Astrocyte of the cerebellum (primary cell): ENCODE measurements at regions not wholly inside any gene's neighbourhood (a gene's known extent, or its start where the extent isn't known, plus 50 kb on each side); places are given as distances from the start of the nearest gene placed in this dataset.

Experiments
- DNase-seq: peaks from one replicate; pipeline ENCODE4 v3.0.0-alpha.2; 2011; ENCODE audit warnings: low read depth
- H3K4me3 ChIP-seq: 2 replicates; pipeline ENCODE4 v1.5.1; 2011; ENCODE audit warnings: mild to moderate bottlenecking, low read depth, low read length, moderate library complexity
- in situ Hi-C: cut with HindIII; loops from 2 replicates; pipeline ENCODE4 v1.10.0; 2017; ENCODE audit warnings: low sequenced_read_pairs
- TF ChIP-seq, protein P1 (sequence below): IDR thresholded peaks from 2 replicates; pipeline ENCODE4 v1.5.1; 2012; ENCODE audit warnings: low read length, low read depth, moderate library complexity, mild to moderate bottlenecking; ENCODE audit errors: missing control alignments

DNA sequence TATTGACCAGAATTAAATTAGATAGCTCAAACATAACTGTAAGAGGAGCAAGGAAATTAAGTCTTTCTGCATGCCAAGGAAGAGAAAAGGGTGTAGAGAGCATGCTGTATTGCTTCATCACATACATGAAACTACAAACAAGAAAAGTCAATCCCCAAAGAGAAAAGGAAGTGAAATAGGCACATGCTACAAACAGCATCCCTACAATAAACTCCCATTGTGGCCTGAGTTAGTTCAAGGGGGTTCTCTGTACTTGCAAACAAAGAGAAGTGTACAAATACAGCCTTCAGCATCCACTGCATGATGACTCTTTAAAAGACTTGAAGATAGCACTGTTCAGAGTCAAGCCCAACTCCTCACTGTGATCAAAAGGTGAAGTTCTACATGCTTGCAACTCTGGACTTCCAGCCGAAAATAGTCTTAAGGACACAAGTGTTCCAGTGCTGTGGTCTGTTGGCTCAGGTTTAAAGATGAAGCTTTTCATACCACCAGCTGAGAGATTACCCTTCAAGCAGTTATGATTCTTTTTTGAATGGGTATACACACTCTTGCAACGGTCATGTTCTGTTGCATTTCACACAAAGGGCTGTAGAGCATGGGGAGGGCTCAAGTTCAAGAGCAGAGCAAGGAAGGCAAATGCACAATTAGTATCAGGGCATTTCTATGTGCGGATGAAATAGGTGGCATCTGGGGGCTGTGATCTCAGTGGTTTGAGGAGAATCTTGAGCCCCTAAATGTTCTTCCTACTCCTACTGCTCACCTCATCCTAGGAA is 534.5 kb downstream of the EBF1 start:
- no peak for DNase-seq
- TF ChIP-seq, protein P1, sequence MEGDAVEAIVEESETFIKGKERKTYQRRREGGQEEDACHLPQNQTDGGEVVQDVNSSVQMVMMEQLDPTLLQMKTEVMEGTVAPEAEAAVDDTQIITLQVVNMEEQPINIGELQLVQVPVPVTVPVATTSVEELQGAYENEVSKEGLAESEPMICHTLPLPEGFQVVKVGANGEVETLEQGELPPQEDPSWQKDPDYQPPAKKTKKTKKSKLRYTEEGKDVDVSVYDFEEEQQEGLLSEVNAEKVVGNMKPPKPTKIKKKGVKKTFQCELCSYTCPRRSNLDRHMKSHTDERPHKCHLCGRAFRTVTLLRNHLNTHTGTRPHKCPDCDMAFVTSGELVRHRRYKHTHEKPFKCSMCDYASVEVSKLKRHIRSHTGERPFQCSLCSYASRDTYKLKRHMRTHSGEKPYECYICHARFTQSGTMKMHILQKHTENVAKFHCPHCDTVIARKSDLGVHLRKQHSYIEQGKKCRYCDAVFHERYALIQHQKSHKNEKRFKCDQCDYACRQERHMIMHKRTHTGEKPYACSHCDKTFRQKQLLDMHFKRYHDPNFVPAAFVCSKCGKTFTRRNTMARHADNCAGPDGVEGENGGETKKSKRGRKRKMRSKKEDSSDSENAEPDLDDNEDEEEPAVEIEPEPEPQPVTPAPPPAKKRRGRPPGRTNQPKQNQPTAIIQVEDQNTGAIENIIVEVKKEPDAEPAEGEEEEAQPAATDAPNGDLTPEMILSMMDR = no peak
- H3K4me3 ChIP-seq = no peak overlapping the region
- in situ Hi-C loops = no loop called here

DNA sequence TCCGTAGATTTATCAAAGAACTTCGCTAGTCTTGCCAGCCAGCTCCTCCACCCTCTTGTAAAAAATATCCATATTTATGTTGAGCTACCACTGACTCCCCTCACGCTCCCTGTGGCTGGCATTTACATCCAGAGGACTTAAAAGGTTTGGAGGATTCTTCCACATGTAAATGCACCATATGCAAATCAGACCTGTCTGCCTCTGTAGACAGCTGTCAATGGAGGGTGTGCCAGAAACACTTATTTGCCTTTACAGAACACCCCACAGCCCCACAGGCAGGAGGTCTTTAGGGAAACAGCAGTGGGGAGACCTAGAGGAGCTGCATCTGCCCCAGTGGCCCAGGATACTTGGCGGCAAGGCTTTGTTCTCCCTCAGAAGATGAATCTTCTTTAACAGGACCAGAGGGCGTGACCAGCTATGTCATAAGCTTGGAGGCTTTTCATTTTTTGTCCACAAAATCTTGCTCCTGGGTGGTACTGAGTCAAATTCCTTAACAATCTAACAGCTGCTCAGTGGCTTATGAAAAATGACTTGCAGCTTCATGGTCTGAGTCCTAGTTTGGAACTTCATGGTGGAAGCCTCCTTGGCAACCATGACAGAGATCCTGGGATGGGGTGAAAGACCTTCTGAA is 535.8 kb downstream of the EBF1 start:
- TF ChIP-seq, protein P1 = no peak
- in situ Hi-C loops = no loop called here
- no peak for DNase-seq
- H3K4me3 ChIP-seq = no peak overlapping the region

DNA sequence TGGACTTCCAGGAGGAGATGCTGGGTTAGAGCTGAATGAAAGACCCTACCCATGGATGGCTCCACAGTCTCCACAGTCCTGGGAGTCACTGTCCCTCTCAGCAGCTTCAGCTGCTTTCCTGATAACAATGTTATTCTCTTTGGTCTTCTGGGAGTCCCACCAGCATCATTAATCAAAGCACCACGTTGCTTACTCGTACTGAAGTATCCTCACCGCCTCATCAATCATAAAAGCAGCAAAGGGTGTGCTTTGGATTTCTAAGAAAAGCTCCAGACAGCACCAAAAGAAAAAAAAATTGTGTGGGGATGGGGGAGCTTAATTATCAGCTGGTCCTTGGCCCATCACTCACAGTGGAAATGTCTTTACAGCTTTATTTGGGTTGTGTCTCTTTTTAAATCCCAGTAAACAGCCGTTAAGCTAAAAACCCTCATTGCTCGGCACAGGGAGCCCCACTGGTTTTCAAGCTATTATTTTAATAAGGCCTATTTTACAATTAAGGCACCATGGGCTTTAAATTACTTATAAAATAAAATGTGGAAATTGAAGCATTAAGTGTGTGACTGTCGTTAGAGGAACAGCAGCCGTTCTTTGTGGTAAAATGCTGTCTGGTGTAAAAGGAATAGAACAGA is 538.0 kb downstream of the EBF1 start:
- in situ Hi-C loops = no loop called here
- H3K4me3 ChIP-seq = no peak overlapping the region
- DNase-seq = no peak
- TF ChIP-seq, protein P1 = no peak

DNA sequence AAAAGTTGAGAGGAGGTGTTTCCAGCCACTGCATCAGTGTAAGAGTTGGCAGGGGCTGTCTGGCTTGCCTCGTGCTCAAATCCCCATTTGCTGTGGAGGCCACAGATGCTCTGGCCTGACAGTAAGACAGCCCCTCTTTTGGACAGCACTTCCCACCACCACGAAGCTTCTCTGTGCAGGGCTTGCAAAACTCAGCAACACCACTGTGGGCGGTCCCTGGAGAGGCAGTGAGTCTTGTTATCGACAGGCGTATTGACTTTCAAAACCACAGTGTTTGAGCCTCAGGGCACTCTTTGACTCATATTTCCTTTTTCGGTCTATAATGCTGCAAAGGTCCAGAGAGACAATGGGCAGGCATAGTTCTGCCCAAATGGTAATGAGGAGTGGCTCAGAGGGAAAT is 539.5 kb downstream of the EBF1 start:
- in situ Hi-C loops = no loop called here
- TF ChIP-seq, protein P1 = no peak
- H3K4me3 ChIP-seq = no peak overlapping the region
- DNase-seq = no peak

DNA sequence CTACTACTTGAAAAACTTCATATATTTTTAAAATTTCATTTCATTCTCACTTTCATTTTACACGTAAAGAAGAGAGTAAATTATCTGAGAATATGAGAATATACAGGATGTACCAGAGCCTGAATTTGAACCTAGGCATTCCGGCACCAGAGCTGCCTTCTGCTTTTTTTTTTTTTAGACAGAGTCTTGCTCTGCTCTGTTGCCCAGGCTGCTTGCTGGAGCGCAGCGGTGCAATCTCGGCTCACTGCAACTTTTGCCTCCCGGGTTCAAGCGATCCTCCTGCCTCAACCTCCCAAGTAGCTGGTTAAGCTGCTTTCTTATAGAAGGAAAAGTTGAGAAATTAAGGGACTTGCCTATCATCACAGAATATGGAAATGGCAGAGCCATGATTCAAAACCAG is 540.1 kb downstream of the EBF1 start:
- DNase-seq = no peak
- TF ChIP-seq, protein P1 = no peak
- H3K4me3 ChIP-seq = no peak overlapping the region
- in situ Hi-C loops = no loop called here

DNA sequence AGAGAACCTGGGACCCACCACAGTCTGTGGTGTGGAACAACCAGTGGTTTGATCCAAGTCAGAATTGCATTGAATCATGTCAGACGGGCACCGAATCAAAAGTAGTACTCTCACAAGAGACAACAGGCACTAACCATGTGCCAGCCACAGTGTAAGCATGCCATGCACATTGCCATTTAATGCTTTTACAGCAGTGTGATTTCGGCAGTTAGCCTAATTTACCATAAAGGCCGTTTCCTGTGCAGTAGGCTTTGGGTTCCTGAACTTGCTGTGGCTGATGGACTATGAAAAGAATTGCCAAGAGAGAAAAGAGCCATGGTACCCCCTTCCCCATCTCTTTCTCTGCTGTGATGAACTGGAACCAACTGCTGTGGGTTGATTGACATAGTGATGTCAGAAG is 540.6 kb downstream of the EBF1 start:
- TF ChIP-seq, protein P1 = no peak
- no peak for DNase-seq
- in situ Hi-C loops = no loop called here
- H3K4me3 ChIP-seq = no peak overlapping the region
